ENCODE measurements at regions not wholly inside any gene's neighbourhood (a gene's known extent, or its start where the extent isn't known, plus 50 kb on each side); places are given as distances from the start of the nearest gene placed in this dataset.

DNA sequence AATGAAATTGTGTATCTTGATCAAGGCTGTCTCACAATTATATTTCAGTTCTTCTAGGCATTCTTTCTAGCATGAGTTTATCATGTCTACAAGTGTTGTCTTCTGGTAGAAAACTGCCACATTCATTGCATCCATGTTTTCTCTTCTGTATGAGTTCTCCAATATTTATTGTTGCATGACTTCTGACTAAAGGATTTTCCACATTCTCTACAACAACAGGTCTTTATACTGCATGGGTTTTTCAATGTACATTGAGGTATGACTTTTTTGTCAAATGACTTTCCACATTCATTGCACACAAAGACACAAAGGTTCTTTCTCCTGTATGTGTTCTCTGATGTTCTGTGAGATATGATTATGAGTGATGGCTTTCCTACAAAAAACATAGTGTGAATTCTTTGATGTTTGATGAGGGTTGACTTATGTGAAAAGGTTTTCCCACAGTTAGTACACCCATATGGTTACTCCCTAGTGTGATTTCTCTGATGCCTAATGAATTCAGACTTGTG lies 890.6 kb upstream of the CNTN5 start:
- DNase-seq (ENCODE audit: low spot score), result no peak

DNA sequence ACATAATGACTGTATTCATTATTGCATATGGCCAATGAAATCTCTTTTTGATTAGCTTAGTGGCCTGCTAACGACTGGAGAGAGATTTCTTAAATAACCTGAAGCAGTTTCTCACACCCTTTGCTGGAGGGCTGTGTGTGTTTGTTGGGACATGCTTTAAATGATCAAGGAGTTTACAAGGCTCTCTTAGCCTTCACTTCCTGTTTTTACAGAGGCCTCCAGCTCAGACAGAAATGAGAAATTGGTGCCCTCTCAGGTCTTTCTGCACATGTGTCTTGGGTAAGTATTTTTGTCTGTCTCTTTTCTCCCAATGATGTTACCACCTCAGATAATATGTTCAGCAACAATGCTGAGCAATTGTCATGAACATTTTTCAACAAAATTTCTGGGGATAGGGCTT lies 884.4 kb upstream of the CNTN5 start:
- DNase-seq (ENCODE audit: low spot score), result no peak

DNA sequence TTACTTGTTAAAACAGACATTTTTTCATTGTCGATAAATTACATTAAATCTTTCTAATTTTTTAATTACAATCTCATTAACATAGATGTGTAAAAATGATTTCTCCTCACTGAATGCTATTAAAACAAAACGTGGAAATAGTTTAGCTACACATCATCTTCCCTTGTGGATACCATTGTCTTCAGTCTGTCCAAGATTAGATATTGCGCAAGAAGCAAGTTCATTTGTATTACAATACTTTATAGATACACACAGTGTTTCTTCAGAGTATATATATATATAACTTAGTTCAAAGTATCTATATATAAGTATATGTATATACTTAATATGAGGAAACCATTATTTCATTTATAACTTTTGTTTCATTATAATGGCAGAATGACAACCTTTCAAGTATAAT lies 883.3 kb upstream of the CNTN5 start:
- DNase-seq (ENCODE audit: low spot score), result no peak

DNA sequence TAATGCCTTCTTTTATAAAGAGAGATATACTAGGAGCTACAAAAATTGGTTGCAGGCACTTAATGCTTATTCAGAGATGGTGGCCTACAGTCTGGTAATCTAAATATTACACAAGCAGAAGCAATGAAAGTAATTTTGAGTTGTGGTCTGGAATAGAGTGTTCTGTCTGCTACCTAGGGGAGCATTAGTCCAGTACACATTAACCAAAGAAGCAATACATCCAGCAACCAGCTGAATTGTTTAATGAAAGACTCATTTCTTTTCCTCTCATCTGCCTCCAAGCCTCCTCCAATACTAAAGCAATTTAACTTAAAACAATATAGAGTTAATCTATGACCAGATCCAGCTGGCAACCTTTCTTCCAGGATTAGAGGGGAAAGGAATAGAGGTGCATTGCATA lies 877.1 kb upstream of the CNTN5 start:
- no peak for DNase-seq (ENCODE audit: low spot score)

DNA sequence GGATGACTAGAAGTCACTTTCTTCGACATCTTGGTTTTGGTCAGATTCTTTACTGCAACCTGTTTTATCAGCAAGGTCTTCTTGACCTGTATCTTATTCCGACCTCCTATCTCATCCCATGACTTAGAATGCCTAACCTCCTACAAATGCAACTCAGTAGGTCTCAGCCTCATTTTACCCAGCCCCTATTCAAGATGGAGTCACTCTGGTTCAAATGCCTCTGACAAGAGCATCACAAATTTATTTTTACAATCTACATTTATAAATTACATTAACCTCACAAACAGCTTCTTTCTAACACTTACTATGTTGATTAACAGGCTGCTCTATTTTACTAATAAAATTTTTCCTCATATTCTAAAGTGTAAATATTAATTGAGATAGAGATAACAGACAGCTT lies 867.0 kb upstream of the CNTN5 start:
- no peak for DNase-seq (ENCODE audit: low spot score)

DNA sequence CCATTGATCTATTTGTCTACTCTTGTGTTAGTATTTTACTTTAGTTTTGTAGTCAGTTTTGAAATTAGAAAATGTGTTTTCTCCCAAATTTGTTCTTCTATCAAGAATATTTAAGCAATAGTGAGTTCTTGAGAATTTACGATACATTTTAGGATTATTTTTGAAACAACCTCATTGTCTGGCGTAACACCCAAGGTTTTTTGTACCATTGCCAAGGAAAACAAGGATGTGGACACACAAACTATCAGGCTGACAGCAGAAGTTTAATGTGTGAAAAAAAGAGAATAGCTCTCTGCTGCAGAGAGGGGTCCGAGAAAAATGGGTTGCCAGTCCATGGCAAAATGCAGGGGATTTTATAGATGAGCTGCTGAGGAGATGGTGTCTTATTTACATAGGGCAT lies 865.1 kb upstream of the CNTN5 start:
- DNase-seq (ENCODE audit: low spot score), result no peak

DNA sequence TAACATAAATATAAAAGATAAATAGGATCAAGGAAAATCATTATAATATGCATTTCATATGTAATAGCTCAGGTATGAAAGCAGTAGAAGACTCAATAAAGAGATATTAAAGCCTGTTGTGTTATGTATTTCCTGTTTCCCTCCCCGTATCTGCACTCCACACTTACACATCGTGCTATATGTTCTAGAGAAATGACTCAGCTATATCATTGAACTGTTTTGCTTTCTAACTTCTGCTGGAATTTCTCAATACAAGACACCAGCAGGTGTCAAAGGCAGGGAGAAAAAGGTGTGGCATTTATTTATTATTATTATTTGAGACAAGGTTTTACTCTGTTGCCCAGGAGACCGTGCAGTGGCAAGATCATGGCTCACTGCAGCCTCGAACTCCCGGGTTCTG lies 842.8 kb upstream of the CNTN5 start:
- DNase-seq (ENCODE audit: low spot score), result no peak

DNA sequence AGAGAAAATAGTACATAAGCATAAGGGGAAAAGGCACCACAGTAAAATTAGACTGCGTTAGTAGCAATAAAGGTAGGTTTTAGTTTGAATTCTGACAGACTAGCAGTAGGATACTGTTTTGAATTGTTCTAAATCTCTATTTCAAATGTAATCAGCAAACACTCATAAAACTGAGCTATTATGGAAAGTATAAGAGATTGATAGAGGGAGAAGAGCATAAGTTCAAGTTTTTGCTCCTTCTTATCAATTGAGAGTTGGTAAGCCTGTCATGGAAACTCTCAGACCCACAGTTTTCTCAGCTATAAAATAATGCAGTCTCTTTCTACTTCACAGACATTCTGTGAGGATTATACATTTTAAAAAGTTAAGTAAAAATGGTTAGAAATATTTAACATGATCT lies 840.2 kb upstream of the CNTN5 start:
- DNase-seq (ENCODE audit: low spot score), result no peak

DNA sequence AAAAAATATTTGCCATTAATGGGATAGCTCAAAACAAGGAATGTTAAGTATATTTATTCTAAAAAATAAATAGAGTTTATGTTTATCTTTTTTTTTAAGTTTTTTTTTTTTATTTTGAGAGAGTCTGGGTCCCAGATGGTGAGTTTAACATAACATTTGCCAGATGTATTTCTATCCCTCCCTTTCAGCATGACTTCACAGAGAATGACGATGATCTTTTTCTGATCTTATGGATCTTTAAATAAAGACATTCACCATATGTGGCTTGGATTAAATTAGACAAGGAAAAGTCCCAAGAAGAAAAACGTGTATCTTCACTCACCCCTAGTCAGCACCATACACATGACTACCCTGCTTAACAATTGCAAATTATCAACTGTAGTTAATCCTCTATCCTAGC lies 839.8 kb upstream of the CNTN5 start:
- no peak for DNase-seq (ENCODE audit: low spot score)

DNA sequence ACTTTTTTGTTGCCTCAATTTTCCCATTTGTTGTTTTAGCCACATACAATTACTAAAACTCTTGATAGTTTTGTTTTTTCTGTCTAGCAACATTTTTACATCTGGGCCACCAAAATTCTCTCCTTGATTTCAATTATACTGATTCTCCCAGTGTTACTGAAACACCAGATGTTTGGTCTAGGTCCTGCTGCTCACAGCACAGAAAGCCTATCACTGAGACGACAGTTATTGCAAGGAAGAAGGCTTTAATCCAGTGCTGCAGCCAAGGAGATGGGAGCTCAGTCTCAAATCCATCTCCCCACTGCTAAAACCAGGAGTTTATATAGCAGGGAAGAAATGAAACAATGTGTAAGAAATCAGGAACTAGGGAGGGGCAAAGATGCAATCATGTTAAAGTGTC lies 837.7 kb upstream of the CNTN5 start:
- DNase-seq (ENCODE audit: low spot score), result peak; percentile 1

DNA sequence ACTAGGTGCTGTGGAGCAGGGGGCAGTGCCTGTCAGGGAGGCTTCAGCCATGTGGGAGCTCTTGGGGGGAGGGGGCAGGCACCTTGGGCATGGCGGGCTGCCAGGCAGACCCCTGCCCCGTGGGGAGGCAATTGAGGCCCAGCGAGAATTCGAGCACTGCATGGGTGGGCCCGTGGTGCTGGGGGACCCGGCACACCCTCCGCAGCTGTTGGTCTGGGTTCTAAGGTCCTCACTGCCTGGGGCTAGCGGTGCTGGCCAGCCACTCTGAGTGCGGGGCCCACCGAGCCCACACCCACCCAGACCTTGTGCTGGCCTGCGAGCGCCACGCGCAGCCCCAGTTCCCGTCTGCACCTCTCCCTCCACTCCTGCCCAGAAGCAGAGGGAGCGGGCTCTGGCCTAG lies 835.5 kb upstream of the CNTN5 start:
- DNase-seq (ENCODE audit: low spot score), result no peak

DNA sequence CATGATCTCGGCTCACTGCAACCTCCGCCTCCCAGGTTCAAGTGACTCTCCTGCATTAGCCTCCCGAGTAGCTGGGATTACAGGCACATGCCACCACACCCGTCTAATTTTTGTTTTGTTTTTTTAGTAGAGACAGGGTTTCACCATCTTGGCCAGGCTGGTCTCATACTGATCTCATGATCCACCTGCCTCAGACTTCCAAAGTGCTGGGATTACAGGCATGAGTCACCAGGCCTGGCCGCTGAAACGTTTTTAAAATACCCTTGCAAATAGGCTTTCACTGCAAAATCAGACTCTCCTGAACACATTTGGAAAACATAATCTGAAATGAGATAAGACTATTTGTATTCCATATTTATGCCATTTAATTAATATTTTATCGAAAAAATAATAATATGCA lies 826.1 kb upstream of the CNTN5 start:
- no peak for DNase-seq (ENCODE audit: low spot score)

DNA sequence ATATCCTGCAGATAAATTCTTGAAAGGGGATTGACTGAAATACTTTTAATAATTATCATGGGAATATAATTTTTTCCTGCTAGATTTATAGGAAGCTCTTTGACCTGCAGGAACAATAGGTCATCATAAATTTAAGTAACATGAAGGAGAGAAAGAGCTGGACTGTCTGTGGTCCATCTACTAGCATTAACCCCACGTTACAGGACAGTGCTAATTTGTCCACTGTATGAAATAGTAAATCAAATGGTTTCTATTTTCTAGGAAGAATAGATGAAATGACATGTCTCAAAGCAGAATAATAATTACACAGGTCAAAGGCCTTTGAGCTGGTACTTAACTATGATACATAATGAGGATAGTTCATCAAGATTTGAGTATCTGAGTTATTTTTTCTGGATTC lies 825.4 kb upstream of the CNTN5 start:
- DNase-seq (ENCODE audit: low spot score), result no peak

DNA sequence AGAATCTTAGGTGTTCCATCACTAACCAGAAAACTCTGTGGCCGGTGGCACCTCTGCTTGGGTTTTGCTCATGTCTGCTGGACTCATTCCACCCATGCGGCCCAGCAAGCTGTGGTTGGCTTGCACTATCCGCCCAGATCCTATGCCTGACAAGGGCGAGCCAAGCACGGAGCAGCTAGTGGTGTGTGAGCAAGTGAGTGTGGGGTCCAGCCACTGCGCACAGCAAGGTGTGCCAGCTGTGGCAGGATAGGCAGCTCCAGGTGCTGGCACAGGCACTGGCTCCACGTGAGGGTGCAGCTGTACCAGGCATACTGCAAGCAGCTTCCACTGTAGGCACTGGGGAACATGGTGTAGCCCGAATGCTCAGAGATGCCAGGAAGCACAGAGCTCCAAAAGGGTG lies 813.7 kb upstream of the CNTN5 start:
- DNase-seq (ENCODE audit: low spot score), result no peak

DNA sequence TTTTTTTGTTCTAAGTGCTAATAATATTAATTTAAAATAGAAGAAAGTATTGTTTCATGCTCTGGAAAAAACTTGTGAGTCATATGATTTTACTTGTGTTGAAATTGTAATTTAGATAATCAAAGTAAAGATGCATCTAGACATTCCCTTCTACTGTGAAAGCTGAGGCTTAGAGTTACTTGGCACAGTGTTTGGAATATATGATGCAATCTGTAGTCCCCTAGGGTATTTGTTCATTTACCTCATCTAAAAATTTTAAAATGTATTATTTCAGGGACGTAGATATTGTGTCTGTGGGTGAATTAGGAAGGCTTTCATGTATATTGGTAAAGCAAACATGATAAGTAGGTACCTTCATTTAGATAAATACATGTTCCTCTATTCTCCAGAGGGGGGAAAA lies 793.5 kb upstream of the CNTN5 start:
- DNase-seq (ENCODE audit: low spot score), result no peak

DNA sequence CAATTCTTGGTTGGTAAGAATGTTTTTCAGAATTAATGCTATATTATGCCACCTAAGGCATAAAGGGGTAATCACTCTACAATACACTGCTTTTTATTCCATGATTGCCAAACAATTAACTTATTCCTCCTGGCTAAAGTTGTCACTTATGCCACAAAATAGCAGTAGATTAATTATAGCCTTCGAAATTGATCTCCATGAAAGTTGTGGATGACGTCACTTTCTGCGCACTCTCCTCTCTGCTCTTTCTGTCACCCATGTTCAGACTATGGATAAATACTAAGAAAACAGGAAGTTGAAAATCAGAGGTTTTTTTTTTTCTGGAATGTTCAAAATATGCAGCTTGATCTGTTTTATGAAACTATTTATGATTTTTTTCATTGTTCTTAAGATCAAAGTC lies 790.1 kb upstream of the CNTN5 start:
- DNase-seq (ENCODE audit: low spot score), result no peak

DNA sequence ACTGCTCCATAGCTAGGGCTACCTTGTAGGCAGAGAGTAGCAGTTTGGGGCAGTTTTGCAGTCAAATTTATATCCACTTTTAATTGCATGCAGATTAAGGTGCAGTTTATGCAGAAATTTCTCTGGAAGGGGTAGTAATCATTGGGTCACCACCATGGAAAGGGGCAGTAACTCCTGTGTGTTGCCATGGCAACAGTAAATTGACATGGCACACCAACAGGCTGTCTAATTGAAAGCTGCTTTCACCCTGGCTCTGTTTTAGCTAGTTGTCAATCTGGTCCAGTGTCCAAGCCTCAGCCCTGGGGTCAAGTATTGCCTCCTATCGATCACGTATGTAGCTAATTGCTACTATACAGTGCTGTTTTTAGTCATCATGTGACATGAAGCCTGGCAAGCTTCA lies 786.1 kb upstream of the CNTN5 start:
- peak; percentile 1 for DNase-seq (ENCODE audit: low spot score)

DNA sequence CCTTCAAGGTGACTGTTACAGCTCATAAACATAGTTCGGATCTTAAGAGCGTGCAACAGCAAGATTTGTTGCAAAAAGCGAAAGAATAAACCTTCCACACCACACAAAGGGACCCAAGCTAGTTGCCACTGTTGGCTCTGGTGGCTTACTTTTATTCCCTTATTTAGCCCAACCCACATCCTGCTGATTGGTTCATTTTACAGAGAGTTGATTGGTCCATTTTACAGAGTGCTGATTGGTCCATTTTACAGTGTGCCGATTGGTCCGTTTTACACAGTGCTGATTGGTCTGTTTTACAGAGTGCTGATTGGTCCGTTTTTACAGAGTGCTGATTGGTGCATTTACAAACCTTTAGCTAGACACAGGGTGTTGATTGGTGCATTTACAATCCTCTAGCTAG lies 776.9 kb upstream of the CNTN5 start:
- no peak for DNase-seq (ENCODE audit: low spot score)

DNA sequence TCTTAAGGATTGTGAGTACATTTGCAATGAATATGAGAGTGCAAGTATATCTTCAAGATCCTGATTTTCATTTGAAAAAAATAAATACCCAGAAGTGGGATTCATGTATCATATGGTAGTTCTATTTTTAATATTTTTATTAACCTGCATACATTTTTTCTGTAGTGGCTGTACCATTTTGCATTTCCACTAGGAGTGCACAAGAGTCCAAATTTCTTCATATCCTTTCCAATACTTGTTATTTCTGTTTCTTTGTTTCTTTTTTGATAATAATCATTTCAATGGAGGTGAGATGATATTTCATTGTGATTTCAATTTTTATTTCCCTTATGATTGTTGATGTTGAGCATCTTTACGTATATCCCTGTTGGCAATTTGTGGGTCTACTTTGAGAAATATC lies 759.8 kb upstream of the CNTN5 start:
- no peak for DNase-seq (ENCODE audit: low spot score)

DNA sequence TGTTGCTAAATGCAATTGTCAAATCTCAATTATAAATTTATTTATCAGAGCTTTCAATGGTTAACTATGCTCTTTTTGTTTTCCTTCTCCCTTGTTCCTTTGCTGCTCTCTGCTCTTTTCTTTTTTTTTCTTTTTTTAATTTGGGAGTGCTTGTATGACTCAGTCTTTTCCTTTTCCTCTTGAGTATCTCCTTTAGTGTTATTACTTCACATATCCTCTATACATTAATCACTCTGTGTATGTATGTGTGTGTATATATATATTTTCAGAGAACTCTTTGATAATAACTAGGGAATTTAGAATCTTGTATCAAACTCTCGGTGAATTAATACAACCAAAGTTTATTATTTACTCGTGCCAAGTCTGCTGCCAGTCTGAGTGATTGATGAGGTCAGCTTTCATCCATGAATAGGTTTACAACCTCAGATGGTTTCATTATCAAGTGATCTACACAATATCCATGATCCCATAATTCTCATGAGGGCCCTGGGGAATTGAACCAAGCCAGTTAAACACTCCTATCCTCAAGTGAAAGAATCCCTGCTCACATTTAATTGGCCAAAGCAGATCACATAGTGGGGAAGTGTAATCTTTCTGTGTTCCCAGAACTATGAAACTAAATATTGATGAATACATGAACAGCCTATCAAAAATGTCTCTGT lies 743.4 kb upstream of the CNTN5 start:
- peak; percentile 0 for DNase-seq (ENCODE audit: low spot score)

DNA sequence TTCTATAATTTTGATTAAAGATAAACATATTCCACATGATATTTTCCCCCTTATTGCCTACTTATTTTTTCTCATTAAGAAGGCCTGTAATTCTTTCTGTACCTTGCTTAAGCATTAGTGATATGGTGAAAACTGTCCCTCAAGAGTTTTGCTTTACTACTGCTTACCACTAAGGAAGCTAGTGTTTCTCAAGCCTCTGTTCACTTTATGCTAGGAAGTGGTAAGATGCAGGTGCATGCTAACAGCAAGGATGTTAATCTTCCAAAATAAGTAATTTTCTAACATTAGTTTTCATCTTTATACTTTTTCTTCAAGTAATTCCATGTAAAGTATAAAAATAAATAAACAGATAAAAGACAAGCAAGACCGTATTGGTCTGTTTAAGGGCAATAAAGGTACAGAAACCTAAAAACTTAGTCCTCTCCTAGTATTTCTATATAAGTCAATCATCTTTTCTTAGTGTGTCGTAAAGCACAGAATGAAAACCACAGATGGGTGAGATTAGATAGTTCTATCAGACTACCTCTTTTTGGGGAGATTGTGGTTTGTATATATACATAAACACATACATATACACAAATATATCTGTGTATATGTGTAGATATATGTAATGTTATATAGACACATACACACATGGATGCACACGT lies 731.0 kb upstream of the CNTN5 start:
- no peak for DNase-seq (ENCODE audit: low spot score)

DNA sequence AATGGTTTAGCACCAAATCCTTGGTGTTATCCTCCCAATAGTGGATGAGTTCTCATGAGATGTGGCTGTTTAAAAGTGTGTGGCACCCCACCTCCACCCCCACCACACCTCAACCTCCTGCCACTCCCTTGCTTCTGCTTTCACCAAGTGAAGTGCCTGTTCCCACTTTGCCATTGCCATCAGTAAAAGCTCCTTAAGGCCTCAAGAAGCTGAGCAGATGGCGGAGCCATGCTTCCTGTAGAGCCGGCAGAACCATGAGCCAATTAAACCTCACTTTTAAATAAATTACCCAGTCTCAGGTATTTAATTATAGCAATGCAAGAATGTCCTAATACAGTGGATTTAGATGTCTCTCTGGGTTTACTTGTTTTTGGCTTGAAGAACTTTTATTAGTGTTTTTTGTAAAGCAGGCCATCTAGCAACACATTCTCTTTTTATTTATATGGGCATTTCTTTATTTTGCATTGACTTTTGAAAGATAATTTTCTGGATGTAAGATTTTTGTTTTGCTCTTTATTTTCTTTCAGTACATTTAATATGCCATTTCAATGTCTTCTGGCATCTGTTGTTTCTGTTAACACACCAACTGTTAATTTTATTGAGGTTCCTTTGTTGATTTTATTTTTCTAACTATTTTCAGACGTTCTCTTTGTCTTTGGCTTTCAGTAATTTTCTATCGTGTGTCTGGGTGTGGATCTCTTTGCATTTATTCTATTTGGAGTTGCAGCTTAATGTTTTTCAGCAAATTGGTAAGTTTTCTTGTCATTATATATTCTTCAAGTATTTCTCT lies 724.5 kb upstream of the CNTN5 start:
- peak; percentile 5 for DNase-seq (ENCODE audit: low spot score)

DNA sequence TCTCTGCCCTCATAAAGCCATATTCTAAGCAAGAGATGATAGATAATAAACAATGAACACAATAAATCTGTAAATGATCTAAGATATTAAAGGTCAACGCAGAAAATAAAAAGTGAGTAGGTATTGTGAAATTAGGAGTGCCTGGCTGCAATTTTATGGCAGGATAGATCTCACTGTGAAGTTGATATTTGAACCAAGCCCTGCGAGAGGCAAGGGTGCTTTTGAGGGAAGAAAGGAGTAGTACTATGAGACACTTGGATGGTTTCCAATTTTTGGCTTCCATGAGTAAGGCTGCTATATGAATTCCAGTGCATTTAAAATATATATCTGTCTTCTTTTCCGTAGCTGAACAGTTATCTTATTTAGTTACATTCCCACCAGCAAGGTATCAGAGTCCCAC lies 720.0 kb upstream of the CNTN5 start:
- no peak for DNase-seq (ENCODE audit: low spot score)

Measured in SK-N-DZ (cell line).